ENCODE measurements at regions not wholly inside any gene's neighbourhood (a gene's known extent, or its start where the extent isn't known, plus 50 kb on each side); places are given as distances from the start of the nearest gene placed in this dataset.

GRCh38 chr7:68684996-68685395 is 913.3 kb upstream of the AUTS2 start:
- Histone ChIP-seq H3K27me3 (no peaks in the 10 kb centered on the region), H3K4me1 (no peaks in the 10 kb centered on the region), H3K36me3 (no peaks in the 10 kb centered on the region), H3K4me3 (no peak overlapping the region), H3K27ac (replicated peaks in 1 of 4) (no peak overlapping the region), H3K9me3 (peaks cover 0 to 4% (median 0%) of the 10 kb centered on the region in 4 donors)
- intact Hi-C loops (cut with DNase I): no loop called here
- 91% methylated on average over 7 of the region's 7 CpGs for WGBS
- no peak for TF ChIP-seq EP300 (IDR thresholded peaks at IDR 0.05)
- TF ChIP-seq, protein P1, sequence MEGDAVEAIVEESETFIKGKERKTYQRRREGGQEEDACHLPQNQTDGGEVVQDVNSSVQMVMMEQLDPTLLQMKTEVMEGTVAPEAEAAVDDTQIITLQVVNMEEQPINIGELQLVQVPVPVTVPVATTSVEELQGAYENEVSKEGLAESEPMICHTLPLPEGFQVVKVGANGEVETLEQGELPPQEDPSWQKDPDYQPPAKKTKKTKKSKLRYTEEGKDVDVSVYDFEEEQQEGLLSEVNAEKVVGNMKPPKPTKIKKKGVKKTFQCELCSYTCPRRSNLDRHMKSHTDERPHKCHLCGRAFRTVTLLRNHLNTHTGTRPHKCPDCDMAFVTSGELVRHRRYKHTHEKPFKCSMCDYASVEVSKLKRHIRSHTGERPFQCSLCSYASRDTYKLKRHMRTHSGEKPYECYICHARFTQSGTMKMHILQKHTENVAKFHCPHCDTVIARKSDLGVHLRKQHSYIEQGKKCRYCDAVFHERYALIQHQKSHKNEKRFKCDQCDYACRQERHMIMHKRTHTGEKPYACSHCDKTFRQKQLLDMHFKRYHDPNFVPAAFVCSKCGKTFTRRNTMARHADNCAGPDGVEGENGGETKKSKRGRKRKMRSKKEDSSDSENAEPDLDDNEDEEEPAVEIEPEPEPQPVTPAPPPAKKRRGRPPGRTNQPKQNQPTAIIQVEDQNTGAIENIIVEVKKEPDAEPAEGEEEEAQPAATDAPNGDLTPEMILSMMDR (IDR thresholded peaks at IDR 0.05): no peak
- no peak for TF ChIP-seq POLR2A (IDR thresholded peaks at IDR 0.05; ENCODE audit: low read depth)
- TF ChIP-seq POLR2AphosphoS5 (IDR thresholded peaks at IDR 0.05): no peak
- DNase-seq (ENCODE audit: extremely low spot score): no peak

DNA sequence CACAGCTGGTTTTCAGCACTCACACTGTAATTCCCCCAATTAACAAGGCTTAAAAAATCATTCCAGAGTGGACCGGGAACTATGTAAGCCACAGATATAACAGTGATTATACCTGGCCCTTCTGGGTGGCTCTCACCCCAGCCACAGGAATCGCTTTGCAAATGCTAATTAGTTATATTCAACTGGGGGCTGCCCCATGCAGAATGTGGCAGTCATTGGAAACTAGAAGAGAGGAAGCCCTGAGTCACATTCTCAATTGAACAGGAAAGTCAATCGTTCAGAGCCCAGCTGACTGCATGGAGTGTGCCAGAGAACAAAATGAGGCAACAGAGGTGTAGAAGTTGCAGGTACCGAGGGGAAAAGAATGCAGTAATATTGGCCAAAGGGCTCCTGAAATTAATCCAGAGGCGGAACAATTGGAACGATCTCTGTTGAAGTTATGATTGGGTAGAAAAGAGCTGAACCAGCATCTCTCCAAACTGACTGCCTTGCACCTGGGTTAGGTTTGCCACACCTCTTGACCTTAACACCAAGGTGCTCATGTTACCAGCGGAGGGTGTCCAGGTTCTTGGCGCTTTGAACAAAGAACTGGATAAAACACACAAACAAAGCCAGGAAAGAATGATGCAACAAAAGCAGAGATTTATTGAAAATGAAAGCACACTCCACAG is 909.7 kb upstream of the AUTS2 start:
- intact Hi-C loops (cut with DNase I): no loop called here
- Histone ChIP-seq H3K9me3 (peaks cover 0 to 4% (median 0%) of the 10 kb centered on the region in 4 donors), H3K4me1 (peaks cover 0 to 13% (median 2%) of the 10 kb centered on the region in 4 donors), H3K27ac (replicated peaks in 1 of 4) (no peak overlapping the region), H3K4me3 (no peak overlapping the region), H3K36me3 (no peaks in the 10 kb centered on the region), H3K27me3 (no peaks in the 10 kb centered on the region)
- no peak for DNase-seq (ENCODE audit: extremely low spot score)
- TF ChIP-seq EP300 (IDR thresholded peaks at IDR 0.05) (no peak), POLR2AphosphoS5 (IDR thresholded peaks at IDR 0.05) (no peak), POLR2A (IDR thresholded peaks at IDR 0.05; ENCODE audit: low read depth) (no peak)
- TF ChIP-seq, protein P1 (IDR thresholded peaks at IDR 0.05): no peak
- WGBS: 73% methylated on average over 8 of the region's 8 CpGs

DNA sequence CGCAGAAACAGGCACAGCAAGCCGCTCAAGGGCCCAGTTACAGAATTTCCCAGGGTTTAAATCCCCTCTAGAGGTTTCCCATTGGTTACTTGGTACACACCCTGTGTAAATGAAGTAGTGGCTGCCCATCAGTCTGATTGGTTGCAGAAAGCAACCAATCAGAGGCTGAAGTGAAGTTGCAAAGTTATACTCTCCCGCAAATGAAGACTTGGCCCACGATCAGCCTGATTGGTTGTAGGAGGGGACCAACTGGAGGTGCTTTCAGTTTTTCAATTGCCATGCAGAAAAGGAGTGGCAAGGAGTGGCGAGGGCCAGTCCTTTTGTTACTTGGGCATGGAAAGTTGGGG is 909.2 kb upstream of the AUTS2 start:
- no peak overlapping the region for H3K27ac ChIP-seq (replicated peaks in 1 of 4)
- no peak for DNase-seq (ENCODE audit: extremely low spot score)
- H3K9me3 ChIP-seq: peaks cover 0 to 4% (median 0%) of the 10 kb centered on the region in 4 donors
- no peaks in the 10 kb centered on the region for H3K36me3 ChIP-seq
- intact Hi-C loops (cut with DNase I): no loop called here
- no peak for TF ChIP-seq POLR2AphosphoS5 (IDR thresholded peaks at IDR 0.05)
- TF ChIP-seq POLR2A (IDR thresholded peaks at IDR 0.05; ENCODE audit: low read depth): no peak
- TF ChIP-seq, protein P1 (IDR thresholded peaks at IDR 0.05): no peak
- TF ChIP-seq EP300 (IDR thresholded peaks at IDR 0.05): no peak
- 84% methylated on average over 5 of the region's 5 CpGs for WGBS
- H3K27me3 ChIP-seq: no peaks in the 10 kb centered on the region
- H3K4me3 ChIP-seq: no peak overlapping the region
- peaks cover 0 to 13% (median 2%) of the 10 kb centered on the region in 4 donors for H3K4me1 ChIP-seq

- TF ChIP-seq POLR2AphosphoS5 (IDR thresholded peaks at IDR 0.05): peak; percentile 49 to 78
- no peak for TF ChIP-seq EP300 (IDR thresholded peaks at IDR 0.05)
- no peak for TF ChIP-seq POLR2A (IDR thresholded peaks at IDR 0.05; ENCODE audit: low read depth)
- TF ChIP-seq, protein P1 (IDR thresholded peaks at IDR 0.05): no peak
- intact Hi-C loops (cut with DNase I): no loop called here
- H3K36me3 ChIP-seq: no peaks in the 10 kb centered on the region
- peak overlapping the region; percentile 2 to 43 (median 32) for H3K27ac ChIP-seq (replicated peaks in 1 of 4)
- WGBS: 71% methylated on average over 12 of the region's 12 CpGs
- no peaks in the 10 kb centered on the region for H3K9me3 ChIP-seq
- H3K27me3 ChIP-seq: no peaks in the 10 kb centered on the region
- H3K4me3 ChIP-seq: no peak overlapping the region
- H3K4me1 ChIP-seq: peaks cover 0 to 13% (median 2%) of the 10 kb centered on the region in 4 donors
- DNase-seq (ENCODE audit: extremely low spot score): no peak
Observed at GRCh38 chr7:68691261-68692216, 906.7 kb upstream of the AUTS2 start.

Measured in esophagus muscularis mucosa (tissue), 4 donors.